ENCODE measurements at regions not wholly inside any gene's neighbourhood (a gene's known extent, or its start where the extent isn't known, plus 50 kb on each side); places are given as distances from the start of the nearest gene placed in this dataset.

GRCh38 chr1:234958066-234958705 lies 170.5 kb downstream of the TOMM20 start (continued):
- no peak for TF ChIP-seq MLX (CRISPR knock-in tag; conservative IDR thresholded peaks at IDR 0.05)
- no peak for TF ChIP-seq ZNF24 (IDR thresholded peaks at IDR 0.05)
- TF ChIP-seq ZBED1 (IDR thresholded peaks at IDR 0.05): no peak
- TF ChIP-seq ZBTB2 (IDR thresholded peaks at IDR 0.05): no peak
- no peak for TF ChIP-seq IFI16 (CRISPR knock-in tag; IDR thresholded peaks at IDR 0.05)
- no peak for TF ChIP-seq ARID3A (IDR thresholded peaks at IDR 0.05; ENCODE audit: borderline replicate concordance, low read depth, low read length)
- no peak for TF ChIP-seq ZC3H11A (IDR thresholded peaks at IDR 0.05; ENCODE audit: low read depth, low read length)
- TF ChIP-seq NR4A1 (CRISPR knock-in tag; IDR thresholded peaks at IDR 0.05): no peak
- TF ChIP-seq NR4A1 (tag; IDR thresholded peaks at IDR 0.05): no peak
- no peak for TF ChIP-seq SNIP1 (IDR thresholded peaks at IDR 0.05; ENCODE audit: low read depth)
- TF ChIP-seq BRD9 (IDR thresholded peaks at IDR 0.05; ENCODE audit: low read depth, partially characterized antibody): no peak
- TF ChIP-seq HDAC8 (tag; IDR thresholded peaks at IDR 0.05): no peak
- TF ChIP-seq NFIC (IDR thresholded peaks at IDR 0.05): no peak
- 0 out of 2 replicates have a peak, but pooled peaks have one; percentile 14 for TF ChIP-seq DIDO1 (tag; IDR thresholded peaks at IDR 0.05; ENCODE audit: low read depth)
- no peak for TF ChIP-seq SAP30 (IDR thresholded peaks at IDR 0.05; ENCODE audit: borderline replicate concordance, insufficient read depth, low read depth, low read length, poor library complexity, severe bottlenecking)
- TF ChIP-seq ZKSCAN3 (CRISPR knock-in tag; IDR thresholded peaks at IDR 0.05): no peak
- peak; percentile 91; the same call in 1 of the 2 replicates for TF ChIP-seq HDAC2 (IDR thresholded peaks at IDR 0.05)
- TF ChIP-seq BRF1 (IDR thresholded peaks at IDR 0.05; ENCODE audit: borderline replicate concordance, extremely low read depth, insufficient read length): no peak
- no peak for TF ChIP-seq THAP7 (CRISPR knock-in tag; IDR thresholded peaks at IDR 0.05)
- TF ChIP-seq PHF20 (IDR thresholded peaks at IDR 0.05; ENCODE audit: partially characterized antibody): peak; percentile 39
- no peak for TF ChIP-seq CREB3L1 (IDR thresholded peaks at IDR 0.05; ENCODE audit: borderline replicate concordance, low read depth)
- TF ChIP-seq MED1 (CRISPR knock-in tag; IDR thresholded peaks at IDR 0.05; ENCODE audit: borderline replicate concordance): no peak
- no peak for TF ChIP-seq SMAD2 (IDR thresholded peaks at IDR 0.05; ENCODE audit: low read depth, low read length)
- no peak for TF ChIP-seq TBP (optimal IDR thresholded peaks at IDR 0.05; ENCODE audit: low read depth, low read length)
- no peak for TF ChIP-seq MEF2A (IDR thresholded peaks at IDR 0.05; ENCODE audit: control insufficient read depth, low read depth, low read length)

Data from K562 (cell line).